HepG2 (cell line): ENCODE measurements at regions not wholly inside any gene's neighbourhood (a gene's known extent, or its start where the extent isn't known, plus 50 kb on each side); places are given as distances from the start of the nearest gene placed in this dataset.

Source experiments
- ATAC-seq: fragments of 200-7000 bp; cut with Tn5 transposase; 3 replicates; pipeline ENCODE4 v1.9.1; 2020; ENCODE audit warnings: mild to moderate bottlenecking, moderate library complexity
- BruUV-seq: library from RNA; stranded (reverse); fragments of 400-500 nt; replicated peaks from 2 replicates; lab custom pipeline; 2021; lab: Mats Ljungman, UMichigan
- CTCF ChIA-PET: fragments of 300-600 bp; formaldehyde crosslinking; extraction: SDS; loops from one replicate; lab custom pipeline; 2021; ENCODE audit warnings: low total read pairs, inconsistent platforms, low intra/inter-chr PET ratio; lab: Yijun Ruan, JAX
- POLR2A ChIA-PET: fragments of 350-600 bp; sonication (Branson Sonifier 250); formaldehyde crosslinking; loops from one replicate; lab custom pipeline; 2020; ENCODE audit warnings: antibody characterized with exemption, inconsistent platforms; lab: Yijun Ruan, JAX
- DNase-seq: peaks from one replicate; pipeline ENCODE4 v3.0.0-alpha.2; 2015; ENCODE audit warnings: low spot score
- FAIRE-seq: peaks from 3 replicates; lab custom pipeline; 2011; peaks lifted over from hg19 to GRCh38; lab: Jason Lieb, UNC
- H2AFZ ChIP-seq: one replicate; pipeline ENCODE4 v1.6.1; 2011; ENCODE audit warnings: low read length, inconsistent platforms
- H3K27ac ChIP-seq: fragments of 300-600 bp; 3 replicates; pipeline ENCODE4 v1.8.0; 2011; ENCODE audit warnings: mixed run types, mild to moderate bottlenecking, mixed read lengths, low read length, inconsistent platforms; ENCODE audit not compliant: insufficient read depth; ENCODE audit errors: extremely low read length
- H3K27me3 ChIP-seq, 2 experiments: fragments of 200-600 bp in 1 of 2; 2 replicates in 1 of 2; 3 replicates in 1 of 2; pipeline versions ENCODE4 v1.6.0 to v1.8.0; 2011; ENCODE audit warnings: low read length in 2 of 2, mild to moderate bottlenecking in 2 of 2, moderate library complexity in 2 of 2, inconsistent platforms in 1 of 2; ENCODE audit not compliant: insufficient read depth in 2 of 2, control insufficient read depth in 1 of 2
- H3K36me3 ChIP-seq, 2 experiments: fragments of 200-600 bp in 1 of 2; replicated peaks in 1 of 2; 2 replicates in 1 of 2; 3 replicates in 1 of 2; pipeline versions ENCODE4 v1.5.1 to v1.8.0; 2011; ENCODE audit warnings: low read length in 2 of 2, inconsistent platforms in 1 of 2; ENCODE audit not compliant: insufficient read depth in 2 of 2, control insufficient read depth in 1 of 2
- H3K4me1 ChIP-seq: 2 replicates; pipeline ENCODE4 v1.5.1; 2012; ENCODE audit warnings: low read length, inconsistent platforms; ENCODE audit not compliant: insufficient read depth
- H3K4me2 ChIP-seq: 2 replicates; pipeline ENCODE4 v1.6.0; 2011; ENCODE audit warnings: low read depth, low read length, inconsistent platforms
- H3K4me3 ChIP-seq, 3 experiments: fragments of 200-600 bp in 1 of 3; sonication (generic), shearing (Covaris generic) in 1 of 3; replicated peaks in 1 of 3; 2 replicates each; pipeline ENCODE4 v1.5.1; 2011 to 2016; ENCODE audit warnings: low read length in 3 of 3, inconsistent platforms in 2 of 3, low read depth in 2 of 3, mild to moderate bottlenecking in 2 of 3, control low read depth in 1 of 3, mixed read lengths in 1 of 3; ENCODE audit not compliant: insufficient read depth in 1 of 3
- H3K79me2 ChIP-seq: one replicate; pipeline ENCODE4 v1.6.1; 2011; ENCODE audit warnings: low read length, inconsistent platforms; ENCODE audit not compliant: insufficient read depth
- H3K9ac ChIP-seq: 2 replicates; pipeline ENCODE4 v1.6.0; 2011; ENCODE audit warnings: mild to moderate bottlenecking, low read depth, low read length, inconsistent platforms; ENCODE audit not compliant: insufficient read depth
- H3K9me3 ChIP-seq: 2 replicates; pipeline ENCODE4 v1.5.1; 2012; ENCODE audit warnings: mild to moderate bottlenecking, low read length
- H4K20me1 ChIP-seq: 2 replicates; pipeline ENCODE4 v1.6.0; 2011; ENCODE audit warnings: inconsistent platforms, mild to moderate bottlenecking, low read length, moderate library complexity; ENCODE audit not compliant: insufficient read depth
- ARNT2 ChIP-seq: sonication (generic); formaldehyde crosslinking; IDR thresholded peaks from 2 replicates; pipeline ENCODE4 v1.8.0; 2022; ENCODE audit warnings: mild to moderate bottlenecking, low read depth, missing genetic modification reagents, moderate library complexity
- CBX5 ChIP-seq: sonication (generic); formaldehyde crosslinking; IDR thresholded peaks from 2 replicates; pipeline ENCODE4 v1.4.0; 2020; ENCODE audit warnings: missing genetic modification reagents, borderline replicate concordance
- CHD2 ChIP-seq: IDR thresholded peaks from 2 replicates; pipeline ENCODE4 v1.6.1; 2011; ENCODE audit warnings: low read depth, low read length, improper control_type of control experiment
- DNMT3B ChIP-seq: conservative IDR thresholded peaks from 2 replicates; pipeline ENCODE4 v1.6.1; 2016; ENCODE audit warnings: missing biosample characterization, control low read depth
- HNRNPH1 ChIP-seq: fragments of 200-400 bp; formaldehyde crosslinking; optimal IDR thresholded peaks from 2 replicates; pipeline ENCODE3; 2017; ENCODE audit warnings: mild to moderate bottlenecking, low read depth, low read length
- PAWR ChIP-seq: sonication (generic); formaldehyde crosslinking; IDR thresholded peaks from 2 replicates; pipeline ENCODE4 v1.4.0; 2020; ENCODE audit warnings: missing genetic modification reagents, mild to moderate bottlenecking, borderline replicate concordance
- PCBP1 ChIP-seq: fragments of 200-400 bp; formaldehyde crosslinking; IDR thresholded peaks from 2 replicates; pipeline ENCODE4 v1.6.1; 2017; ENCODE audit warnings: mild to moderate bottlenecking, low read depth, low read length, borderline replicate concordance
- PCBP2 ChIP-seq: fragments of 200-400 bp; formaldehyde crosslinking; optimal IDR thresholded peaks from 2 replicates; pipeline ENCODE3; 2018; ENCODE audit warnings: low read length, low read depth; ENCODE audit not compliant: poor library complexity, severe bottlenecking
- RELA ChIP-seq: sonication (generic); formaldehyde crosslinking; IDR thresholded peaks from 2 replicates; pipeline ENCODE4 v1.4.0; 2020; ENCODE audit warnings: missing genetic modification reagents
- SNAPC2 ChIP-seq: sonication (generic); formaldehyde crosslinking; IDR thresholded peaks from 2 replicates; pipeline ENCODE4 v1.8.1; 2022; ENCODE audit warnings: mild to moderate bottlenecking, missing genetic modification reagents
- TCF7L2 ChIP-seq: IDR thresholded peaks from 2 replicates; pipeline ENCODE4 v1.6.1; 2011; ENCODE audit warnings: mild to moderate bottlenecking, low read depth, low read length, moderate library complexity
- ZC3H4 ChIP-seq: sonication (generic); formaldehyde crosslinking; IDR thresholded peaks from 2 replicates; pipeline ENCODE4 v1.4.0; 2020; ENCODE audit warnings: missing genetic modification reagents, borderline replicate concordance
- ZFP36 ChIP-seq: fragments of 150-350 bp; IDR thresholded peaks from 2 replicates; pipeline ENCODE4 v1.6.1; 2018; ENCODE audit warnings: borderline replicate concordance, low read length, low read depth; ENCODE audit not compliant: partially characterized antibody
- ZNF326 ChIP-seq: sonication (generic); formaldehyde crosslinking; IDR thresholded peaks from 2 replicates; pipeline ENCODE4 v1.4.0; 2020; ENCODE audit warnings: missing genetic modification reagents, borderline replicate concordance
- ZNF547 ChIP-seq: sonication (generic); formaldehyde crosslinking; IDR thresholded peaks from 2 replicates; pipeline ENCODE4 v1.5.1; 2020; ENCODE audit warnings: mild to moderate bottlenecking, missing genetic modification reagents
- ZNF816 ChIP-seq: sonication (generic); formaldehyde crosslinking; IDR thresholded peaks from 2 replicates; pipeline ENCODE4 v1.8.0; 2022; ENCODE audit warnings: missing genetic modification reagents, mild to moderate bottlenecking, borderline replicate concordance
- WGBS: methylation state at CpG from one replicate; pipeline ENCODE4 v1.1.6; 2017; ENCODE audit warnings: low lambda C conversion rate; 5-methylcytosine and 5-hydroxymethylcytosine counted together
- in situ Hi-C: cut with HindIII; loops from 2 replicates; pipeline ENCODE4 v1.10.0; 2017; ENCODE audit warnings: low pct_unique_long_range_greater_than_20kb; ENCODE audit not compliant: extremely low pct_ligation_motif_present
- intact Hi-C: fragments of 100-400 bp; cut with micrococcal nuclease; formaldehyde crosslinking; loops from one replicate; pipeline ENCODE4 v1.10.0; 2022; ENCODE audit not compliant: unreplicated experiment
- TF ChIP-seq, protein P1 (sequence below): sonication (generic); formaldehyde crosslinking; IDR thresholded peaks from 2 replicates; pipeline ENCODE4 v1.5.1; 2020; ENCODE audit warnings: missing genetic modification reagents, mild to moderate bottlenecking, borderline replicate concordance

DNA sequence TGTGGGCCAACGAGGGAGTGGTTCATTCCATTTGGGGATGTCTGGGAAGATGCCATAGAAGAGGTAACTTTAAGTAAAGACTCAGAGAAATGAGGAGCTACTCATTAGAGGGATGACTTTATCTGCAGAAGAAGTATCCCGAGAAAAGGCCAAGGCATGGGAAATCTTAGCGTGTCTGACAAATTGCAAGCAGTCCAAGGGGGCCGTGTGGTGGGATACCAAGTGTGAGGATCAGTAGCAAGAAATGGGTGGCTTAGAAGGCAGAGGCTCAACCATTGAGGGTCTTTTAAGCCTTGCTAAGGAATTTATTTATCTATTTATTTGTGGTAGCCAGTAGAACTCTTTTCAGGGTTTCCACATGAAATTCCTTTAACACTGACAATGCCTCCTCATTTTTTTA lies 436.4 kb downstream of the RNF144A start:
- Histone ChIP-seq H3K27ac (no peak overlapping the region), H3K27me3 (no peaks in the 10 kb centered on the region), H3K9me3 (no peaks in the 10 kb centered on the region), H3K9ac (no peak overlapping the region), H3K4me2 (no peak overlapping the region), H3K79me2 (no peaks in the 10 kb centered on the region), H3K4me1 (peaks cover 23% of the 10 kb centered on the region), H4K20me1 (no peaks in the 10 kb centered on the region), H2AFZ (no peak overlapping the region), H3K36me3 (no peaks in the 10 kb centered on the region), H3K4me3 (no peak overlapping the region)
- ATAC-seq: no peak
- ChIA-PET CTCF (no interaction called here), POLR2A (no interaction called here)
- BruUV-seq: no TSS peak
- 32% methylated on average over 4 of the region's 4 CpGs for WGBS
- no peak for FAIRE-seq
- in situ Hi-C loops (no loop called here), intact Hi-C loops (no loop called here)
- TF ChIP-seq PCBP2 (no peak), PCBP1 (no peak), RELA (CRISPR knock-in tag) (no peak)
- no peak for DNase-seq

DNA sequence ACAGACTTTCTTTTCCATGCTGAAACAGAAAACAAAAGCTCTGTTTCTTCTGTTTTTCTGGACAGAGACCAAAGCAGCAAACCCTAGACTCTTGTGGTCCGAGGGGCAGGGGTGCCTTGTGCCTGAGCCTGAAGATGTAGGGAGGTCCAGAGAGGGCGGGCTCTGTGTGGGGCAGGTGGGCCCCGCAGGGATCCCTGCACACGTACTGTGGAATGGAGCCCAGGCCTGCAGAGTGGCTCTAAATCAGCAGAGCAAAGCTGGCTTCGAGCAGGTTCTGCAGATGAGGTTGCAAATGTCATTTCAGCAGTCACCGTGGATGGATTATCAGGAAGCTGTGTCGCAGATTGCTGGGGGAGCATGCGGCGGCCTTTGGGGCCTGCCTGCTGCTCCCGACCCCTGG lies 438.6 kb downstream of the RNF144A start:
- H3K4me1 ChIP-seq: peaks cover 31% of the 10 kb centered on the region
- intact Hi-C loops: no loop called here
- no peak overlapping the region for H2AFZ ChIP-seq
- CTCF ChIA-PET: no interaction called here
- DNase-seq: no peak
- no peaks in the 10 kb centered on the region for H3K79me2 ChIP-seq
- FAIRE-seq: no peak
- no TSS peak for BruUV-seq
- no peak overlapping the region for H3K9ac ChIP-seq
- H3K4me3 ChIP-seq: no peak overlapping the region
- H3K27ac ChIP-seq: no peak overlapping the region
- no peaks in the 10 kb centered on the region for H4K20me1 ChIP-seq
- no peak for ATAC-seq
- H3K27me3 ChIP-seq: no peaks in the 10 kb centered on the region
- in situ Hi-C loops: no loop called here
- H3K9me3 ChIP-seq: no peaks in the 10 kb centered on the region
- POLR2A ChIA-PET: no interaction called here
- WGBS: 64% methylated on average over 9 of the region's 10 CpGs
- TF ChIP-seq PAWR (CRISPR knock-in tag): no peak
- TF ChIP-seq, protein P1, sequence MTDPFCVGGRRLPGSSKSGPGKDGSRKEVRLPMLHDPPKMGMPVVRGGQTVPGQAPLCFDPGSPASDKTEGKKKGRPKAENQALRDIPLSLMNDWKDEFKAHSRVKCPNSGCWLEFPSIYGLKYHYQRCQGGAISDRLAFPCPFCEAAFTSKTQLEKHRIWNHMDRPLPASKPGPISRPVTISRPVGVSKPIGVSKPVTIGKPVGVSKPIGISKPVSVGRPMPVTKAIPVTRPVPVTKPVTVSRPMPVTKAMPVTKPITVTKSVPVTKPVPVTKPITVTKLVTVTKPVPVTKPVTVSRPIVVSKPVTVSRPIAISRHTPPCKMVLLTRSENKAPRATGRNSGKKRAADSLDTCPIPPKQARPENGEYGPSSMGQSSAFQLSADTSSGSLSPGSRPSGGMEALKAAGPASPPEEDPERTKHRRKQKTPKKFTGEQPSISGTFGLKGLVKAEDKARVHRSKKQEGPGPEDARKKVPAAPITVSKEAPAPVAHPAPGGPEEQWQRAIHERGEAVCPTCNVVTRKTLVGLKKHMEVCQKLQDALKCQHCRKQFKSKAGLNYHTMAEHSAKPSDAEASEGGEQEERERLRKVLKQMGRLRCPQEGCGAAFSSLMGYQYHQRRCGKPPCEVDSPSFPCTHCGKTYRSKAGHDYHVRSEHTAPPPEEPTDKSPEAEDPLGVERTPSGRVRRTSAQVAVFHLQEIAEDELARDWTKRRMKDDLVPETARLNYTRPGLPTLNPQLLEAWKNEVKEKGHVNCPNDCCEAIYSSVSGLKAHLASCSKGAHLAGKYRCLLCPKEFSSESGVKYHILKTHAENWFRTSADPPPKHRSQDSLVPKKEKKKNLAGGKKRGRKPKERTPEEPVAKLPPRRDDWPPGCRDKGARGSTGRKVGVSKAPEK (CRISPR knock-in tag): no peak
- no peak for TF ChIP-seq CBX5 (CRISPR knock-in tag)
- no peak for TF ChIP-seq ARNT2 (CRISPR knock-in tag)
- no peak for TF ChIP-seq HNRNPH1
- TF ChIP-seq TCF7L2: no peak
- no peak for TF ChIP-seq ZNF326 (CRISPR knock-in tag)
- TF ChIP-seq SNAPC2 (CRISPR knock-in tag): no peak
- TF ChIP-seq ZNF816 (CRISPR knock-in tag): no peak
- no peak for TF ChIP-seq ZFP36
- no peak for TF ChIP-seq DNMT3B (CRISPR knock-in tag)
- TF ChIP-seq ZC3H4 (CRISPR knock-in tag): no peak
- TF ChIP-seq ZNF547 (CRISPR knock-in tag): no peak
- no peak for TF ChIP-seq CHD2
- TF ChIP-seq, all 625 proteins: peak for 0
- no peak overlapping the region for H3K4me2 ChIP-seq
- H3K36me3 ChIP-seq: no peaks in the 10 kb centered on the region
